DND-41 (cell line): ENCODE measurements at regions not wholly inside any gene's neighbourhood (a gene's known extent, or its start where the extent isn't known, plus 50 kb on each side); places are given as distances from the start of the nearest gene placed in this dataset.
"Not testable (repeated sequence)": the region's sequence is repeated elsewhere in the genome, so short reads cannot be mapped to it uniquely, and the experiment has no call there.

ENCODE experiments used
- CTCF ChIP-seq: IDR thresholded peaks from 2 replicates; pipeline ENCODE4 v1.5.1; 2012; ENCODE audit warnings: borderline replicate concordance, low read length, moderate library complexity, mild to moderate bottlenecking; ENCODE audit not compliant: poor library complexity, severe bottlenecking; ENCODE audit errors: extremely low read depth
- EZH2 ChIP-seq: IDR thresholded peaks from 3 replicates; pipeline ENCODE4 v1.6.1; 2012; ENCODE audit warnings: borderline replicate concordance, low read depth, mild to moderate bottlenecking, moderate library complexity, low read length, inconsistent platforms; ENCODE audit not compliant: severe bottlenecking

DNA sequence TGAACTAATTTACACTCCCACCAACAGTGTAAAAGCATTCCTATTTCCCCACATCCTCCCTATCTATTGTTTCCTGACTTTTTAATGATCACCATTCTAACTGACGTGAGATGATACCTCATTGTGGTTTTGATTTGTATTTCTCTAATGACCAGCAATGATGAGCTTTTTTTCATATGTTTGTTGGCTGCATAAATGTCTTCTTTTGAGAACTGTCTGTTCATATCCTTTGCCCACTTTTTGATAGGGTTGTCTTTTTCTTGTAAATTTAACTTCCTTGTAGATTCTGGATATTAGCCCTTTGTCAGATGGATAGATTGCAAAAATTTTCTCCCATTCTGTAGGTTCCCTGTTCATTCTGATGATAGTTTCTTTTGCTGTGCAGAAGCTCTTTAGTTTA lies 251.3 kb downstream of the PTGER3 start:
- not testable (repeated sequence) for TF ChIP-seq EZH2, CTCF
